ENCODE measurements at regions not wholly inside any gene's neighbourhood (a gene's known extent, or its start where the extent isn't known, plus 50 kb on each side); places are given as distances from the start of the nearest gene placed in this dataset.

GRCh38 chrX:36436361-36436760 is 516.8 kb downstream of the CFAP47 start:
- DNase-seq (ENCODE audit: low read depth): peak; percentile 6
- H3K4me3 ChIP-seq (ENCODE audit: low read depth, low read length): no peak overlapping the region

DNA sequence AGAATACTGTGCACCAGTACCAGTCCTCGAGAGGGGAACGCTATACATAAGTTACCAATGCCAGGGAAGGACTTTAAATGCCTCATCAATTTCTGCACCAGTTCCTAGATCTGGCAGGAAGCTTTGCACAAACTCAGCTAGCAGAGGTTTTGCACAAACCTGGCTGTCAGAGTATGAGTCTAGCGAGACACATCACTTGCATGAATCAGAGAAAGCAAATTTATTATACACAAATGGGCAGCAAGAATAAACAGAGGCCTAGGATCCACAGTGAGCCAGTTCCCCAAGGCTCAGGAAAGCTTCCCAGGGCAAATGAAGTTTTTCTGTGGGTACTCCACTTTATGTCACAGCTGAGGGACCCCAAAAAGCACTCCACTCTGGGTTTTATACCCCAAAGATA is 523.5 kb downstream of the CFAP47 start:
- no peak for DNase-seq (ENCODE audit: low read depth)
- H3K4me3 ChIP-seq (ENCODE audit: low read depth, low read length): no peak overlapping the region

DNA sequence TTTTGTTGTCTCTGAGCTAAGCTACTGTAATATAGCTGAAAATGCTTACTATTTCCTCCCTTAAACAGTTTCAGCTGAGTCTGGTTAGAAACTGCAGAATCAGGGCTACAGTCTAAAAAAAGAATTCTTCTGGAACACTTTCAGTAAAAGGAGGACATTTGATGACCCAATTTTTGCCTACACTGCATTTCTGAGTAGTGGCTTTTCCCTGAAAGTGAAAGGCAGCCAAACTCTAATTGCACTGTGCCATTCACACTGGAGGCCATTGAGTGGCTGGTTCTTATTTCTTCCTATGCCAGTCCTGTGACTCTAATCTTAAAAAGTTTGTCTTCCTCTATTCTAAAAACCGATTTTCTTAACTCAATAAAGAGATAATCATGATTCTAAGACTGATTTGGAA is 526.0 kb downstream of the CFAP47 start:
- H3K4me3 ChIP-seq (ENCODE audit: low read depth, low read length): no peak overlapping the region
- DNase-seq (ENCODE audit: low read depth): no peak

GRCh38 chrX:36462142-36462541 is 542.6 kb downstream of the CFAP47 start:
- no peak overlapping the region for H3K4me3 ChIP-seq (ENCODE audit: low read depth, low read length)
- no peak for DNase-seq (ENCODE audit: low read depth)

GRCh38 chrX:36480441-36480990 is 527.6 kb upstream of the FAM47C start:
- H3K4me3 ChIP-seq (ENCODE audit: low read depth, low read length): no peak overlapping the region
- no peak for DNase-seq (ENCODE audit: low read depth)

DNA sequence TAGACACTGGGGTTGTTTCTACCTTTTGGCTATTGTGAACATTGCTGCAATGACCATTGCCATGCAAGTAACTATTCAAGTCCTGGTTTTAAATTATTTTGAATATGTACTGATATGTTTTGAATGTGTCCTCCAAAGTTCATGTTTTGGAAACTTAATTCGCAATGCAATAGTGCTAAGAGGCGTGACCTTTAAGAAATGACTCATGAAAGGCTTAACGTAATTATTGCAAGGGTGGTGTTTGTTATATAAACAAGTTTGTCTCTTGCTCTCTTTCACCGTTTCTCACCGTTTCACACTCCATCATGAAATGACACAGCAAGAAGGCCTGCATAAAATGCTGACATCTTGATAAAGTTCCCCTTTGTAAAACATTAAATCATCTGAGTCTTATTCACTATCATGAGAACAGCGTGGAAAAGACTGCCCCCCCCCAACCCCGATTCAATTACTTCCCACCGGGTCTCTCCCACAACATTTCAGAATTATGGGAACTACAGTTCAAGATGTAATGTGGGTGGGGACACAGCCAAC is 506.9 kb upstream of the FAM47C start:
- no peak for DNase-seq (ENCODE audit: low read depth)
- H3K4me3 ChIP-seq (ENCODE audit: low read depth, low read length): no peak overlapping the region

DNA sequence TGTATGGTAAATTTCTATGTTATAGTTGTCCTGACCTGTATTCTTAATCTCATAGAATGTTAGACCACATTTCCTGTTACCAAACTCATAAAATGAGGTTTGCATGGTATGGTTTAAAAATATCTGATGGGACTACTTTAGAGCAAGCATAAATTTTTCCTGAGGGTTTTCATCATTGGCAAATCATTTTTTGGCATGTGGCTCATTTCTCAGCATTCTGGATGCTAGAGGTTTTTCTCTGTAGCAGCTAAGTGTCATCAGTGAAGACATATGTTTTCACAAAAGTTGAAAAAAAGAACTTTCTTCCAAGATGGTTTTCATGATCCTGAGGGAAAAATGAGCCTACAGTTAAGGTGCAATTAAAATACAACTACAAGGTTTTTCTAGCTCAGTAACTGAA is 503.5 kb upstream of the FAM47C start:
- H3K4me3 ChIP-seq (ENCODE audit: low read depth, low read length): no peak overlapping the region
- no peak for DNase-seq (ENCODE audit: low read depth)

DNA sequence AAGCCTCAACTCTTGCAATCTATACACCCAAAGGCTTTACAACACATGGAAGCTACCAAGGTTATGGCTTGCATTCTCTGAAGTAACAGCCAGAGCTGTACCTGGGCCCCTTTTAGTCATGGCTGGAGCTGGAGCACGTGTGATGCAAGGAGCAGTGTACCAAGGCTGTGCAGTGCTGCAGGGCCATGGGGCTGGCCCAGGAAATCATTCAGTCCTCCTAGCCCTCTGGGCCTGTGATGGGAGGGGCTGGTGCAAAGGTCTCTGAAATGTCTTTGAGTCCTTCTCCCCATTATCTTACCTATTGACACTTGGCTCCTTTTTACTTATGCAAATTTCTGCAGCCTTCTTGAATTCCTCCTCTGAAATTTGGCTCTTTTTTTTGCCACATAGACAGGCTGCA is 500.1 kb upstream of the FAM47C start:
- no peak overlapping the region for H3K4me3 ChIP-seq (ENCODE audit: low read depth, low read length)
- DNase-seq (ENCODE audit: low read depth): no peak

GRCh38 chrX:36510736-36511135 is 497.4 kb upstream of the FAM47C start:
- H3K4me3 ChIP-seq (ENCODE audit: low read depth, low read length): no peak overlapping the region
- no peak for DNase-seq (ENCODE audit: low read depth)

- no peak overlapping the region for H3K4me3 ChIP-seq (ENCODE audit: low read depth, low read length)
- DNase-seq (ENCODE audit: low read depth): no peak
Measured at GRCh38 chrX:36528661-36529060, 479.5 kb upstream of the FAM47C start.

DNA sequence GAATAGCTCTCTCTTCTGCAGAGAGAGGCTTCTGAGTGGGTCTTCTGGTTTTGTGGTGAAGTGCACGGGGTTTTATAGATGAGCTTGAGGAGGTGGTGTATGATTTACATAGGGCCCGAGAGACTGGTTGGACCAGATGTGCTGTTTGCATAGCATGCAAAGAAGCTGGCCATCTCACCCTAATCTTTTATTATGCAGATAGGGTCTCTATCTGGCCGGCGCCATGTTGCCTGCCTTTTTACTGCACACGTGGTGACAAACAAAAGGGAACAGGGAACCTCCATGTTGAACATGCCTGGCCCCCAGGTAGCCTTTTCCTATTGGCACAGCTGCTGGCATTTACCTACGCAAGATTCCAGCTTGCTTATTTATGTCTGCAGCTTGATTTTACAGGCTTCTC is 473.3 kb upstream of the FAM47C start:
- H3K4me3 ChIP-seq (ENCODE audit: low read depth, low read length): no peak overlapping the region
- DNase-seq (ENCODE audit: low read depth): no peak

GRCh38 chrX:36543499-36543898 is 464.7 kb upstream of the FAM47C start:
- DNase-seq (ENCODE audit: low read depth): no peak
- H3K4me3 ChIP-seq (ENCODE audit: low read depth, low read length): no peak overlapping the region

DNA sequence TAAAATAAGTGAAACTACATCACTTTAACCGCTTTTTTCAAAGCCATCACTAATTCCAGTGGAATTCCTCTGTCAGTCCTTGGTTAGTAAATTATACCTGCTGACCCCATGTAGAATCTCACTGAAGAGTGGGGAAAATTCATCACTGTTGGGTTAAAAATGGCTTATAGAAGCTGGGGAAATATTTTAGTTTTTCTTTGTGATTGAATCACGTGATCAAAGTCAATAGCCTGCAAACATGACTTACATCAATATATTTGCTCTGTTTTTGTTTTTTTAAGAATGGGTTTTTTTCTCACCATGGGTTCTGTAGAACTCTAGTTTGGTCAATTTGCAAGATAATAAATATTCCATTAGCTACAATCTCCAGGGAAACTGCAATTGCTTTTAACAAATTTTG is 445.2 kb upstream of the FAM47C start:
- no peak for DNase-seq (ENCODE audit: low read depth)
- H3K4me3 ChIP-seq (ENCODE audit: low read depth, low read length): no peak overlapping the region

DNA sequence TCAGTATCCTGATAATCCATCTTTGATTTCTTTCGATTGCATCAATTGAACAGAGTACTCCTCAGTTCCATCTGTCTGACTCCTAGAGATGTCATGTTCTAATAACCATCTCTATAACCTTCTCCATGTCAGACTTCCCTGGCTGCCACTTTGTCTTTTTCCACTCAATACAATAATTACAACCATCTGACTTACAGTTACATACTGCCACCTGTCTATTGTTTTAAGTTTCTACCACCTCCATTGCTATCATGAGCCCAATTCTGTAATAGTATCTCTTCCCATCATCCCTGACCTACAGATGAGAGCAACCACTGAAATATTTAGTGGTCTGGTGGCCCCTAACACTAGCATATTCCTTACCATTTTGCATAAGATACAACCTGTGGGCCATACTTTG is 439.2 kb upstream of the FAM47C start:
- no peak overlapping the region for H3K4me3 ChIP-seq (ENCODE audit: low read depth, low read length)
- DNase-seq (ENCODE audit: low read depth): no peak

GRCh38 chrX:36573720-36574119 is 434.4 kb upstream of the FAM47C start:
- no peak for DNase-seq (ENCODE audit: low read depth)
- H3K4me3 ChIP-seq (ENCODE audit: low read depth, low read length): no peak overlapping the region

- DNase-seq (ENCODE audit: low read depth): no peak
- H3K4me3 ChIP-seq (ENCODE audit: low read depth, low read length): no peak overlapping the region
Measured at GRCh38 chrX:36575670-36576069, 432.5 kb upstream of the FAM47C start.

- no peak overlapping the region for H3K4me3 ChIP-seq (ENCODE audit: low read depth, low read length)
- DNase-seq (ENCODE audit: low read depth): no peak
Measured at GRCh38 chrX:36577006-36577405, 431.2 kb upstream of the FAM47C start.

- H3K4me3 ChIP-seq (ENCODE audit: low read depth, low read length): no peak overlapping the region
- DNase-seq (ENCODE audit: low read depth): no peak
Measured at GRCh38 chrX:36581030-36581429, 427.1 kb upstream of the FAM47C start.

GRCh38 chrX:36583674-36584073 is 424.5 kb upstream of the FAM47C start:
- no peak for DNase-seq (ENCODE audit: low read depth)
- no peak overlapping the region for H3K4me3 ChIP-seq (ENCODE audit: low read depth, low read length)

- no peak for DNase-seq (ENCODE audit: low read depth)
Measured at GRCh38 chrX:36609616-36610585, 398.3 kb upstream of the FAM47C start.

GRCh38 chrX:36626898-36627297 is 381.3 kb upstream of the FAM47C start:
- no peak overlapping the region for H3K4me3 ChIP-seq (ENCODE audit: low read depth, low read length)
- DNase-seq (ENCODE audit: low read depth): no peak

More at GRCh38 chrX:36609616-36610585, 398.3 kb upstream of the FAM47C start:
- no peak overlapping the region for H3K4me3 ChIP-seq (ENCODE audit: low read depth, low read length)

Data from skeletal muscle cell (primary cell).